Ishikawa (cell line): ENCODE measurements at regions not wholly inside any gene's neighbourhood (a gene's known extent, or its start where the extent isn't known, plus 50 kb on each side); places are given as distances from the start of the nearest gene placed in this dataset.

Experiments used
- CEBPB ChIP-seq: IDR thresholded peaks from 2 replicates; pipeline ENCODE4 v1.6.1; 2012
- CREB1 ChIP-seq: IDR thresholded peaks from 2 replicates; pipeline ENCODE4 v1.6.1; 2012; ENCODE audit warnings: low read depth
- EGR1 ChIP-seq: IDR thresholded peaks from 2 replicates; pipeline ENCODE4 v1.6.1; 2012
- EP300 ChIP-seq: IDR thresholded peaks from 2 replicates; pipeline ENCODE4 v1.6.1; 2012; ENCODE audit warnings: borderline replicate concordance
- FOXM1 ChIP-seq: IDR thresholded peaks from 2 replicates; pipeline ENCODE4 v1.6.1; 2012; ENCODE audit warnings: low read depth, borderline replicate concordance
- NFIC ChIP-seq: IDR thresholded peaks from 2 replicates; pipeline ENCODE4 v1.6.1; 2012
- RAD21 ChIP-seq: IDR thresholded peaks from 2 replicates; pipeline ENCODE4 v1.6.1; 2012; ENCODE audit warnings: low read depth
- TAF1 ChIP-seq: IDR thresholded peaks from 2 replicates; pipeline ENCODE4 v1.6.1; 2012; ENCODE audit warnings: low read depth, mild to moderate bottlenecking
- TCF12 ChIP-seq: IDR thresholded peaks from 2 replicates; pipeline ENCODE4 v1.6.1; 2012; ENCODE audit warnings: low read depth
- TEAD4 ChIP-seq: IDR thresholded peaks from 2 replicates; pipeline ENCODE4 v1.6.1; 2012
- YY1 ChIP-seq: IDR thresholded peaks from 2 replicates; pipeline ENCODE4 v1.6.1; 2012; ENCODE audit warnings: low read depth
- ZBTB7A ChIP-seq: IDR thresholded peaks from 2 replicates; pipeline ENCODE4 v1.6.1; 2012; ENCODE audit warnings: low read depth
- TF ChIP-seq, protein P1 (sequence below): IDR thresholded peaks from 2 replicates; pipeline ENCODE4 v1.6.1; 2012; ENCODE audit warnings: low read depth, mild to moderate bottlenecking
- TF ChIP-seq, protein P2 (sequence below): IDR thresholded peaks from 2 replicates; pipeline ENCODE4 v1.6.1; 2012
- TF ChIP-seq, protein P3 (sequence below): IDR thresholded peaks from 2 replicates; pipeline ENCODE4 v1.6.1; 2012

DNA sequence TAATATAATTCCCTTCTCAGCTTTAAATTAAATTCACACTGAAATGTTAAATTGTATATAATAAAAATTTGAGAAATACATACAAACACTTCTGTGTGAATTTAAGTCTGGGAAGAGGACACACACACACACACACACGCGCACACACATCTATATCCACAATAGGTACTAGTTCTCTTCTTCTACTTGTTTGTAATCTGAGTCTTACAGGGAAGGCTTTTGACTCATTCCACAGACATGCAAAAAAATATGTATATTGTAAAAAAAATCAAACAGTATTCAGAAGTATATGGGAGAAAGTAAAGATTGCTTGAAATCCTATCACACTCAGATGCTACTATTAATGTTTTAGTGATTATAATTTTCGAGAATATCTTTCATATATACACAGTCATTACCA is 276.2 kb downstream of the MDFIC start:
- TF ChIP-seq, protein P1, sequence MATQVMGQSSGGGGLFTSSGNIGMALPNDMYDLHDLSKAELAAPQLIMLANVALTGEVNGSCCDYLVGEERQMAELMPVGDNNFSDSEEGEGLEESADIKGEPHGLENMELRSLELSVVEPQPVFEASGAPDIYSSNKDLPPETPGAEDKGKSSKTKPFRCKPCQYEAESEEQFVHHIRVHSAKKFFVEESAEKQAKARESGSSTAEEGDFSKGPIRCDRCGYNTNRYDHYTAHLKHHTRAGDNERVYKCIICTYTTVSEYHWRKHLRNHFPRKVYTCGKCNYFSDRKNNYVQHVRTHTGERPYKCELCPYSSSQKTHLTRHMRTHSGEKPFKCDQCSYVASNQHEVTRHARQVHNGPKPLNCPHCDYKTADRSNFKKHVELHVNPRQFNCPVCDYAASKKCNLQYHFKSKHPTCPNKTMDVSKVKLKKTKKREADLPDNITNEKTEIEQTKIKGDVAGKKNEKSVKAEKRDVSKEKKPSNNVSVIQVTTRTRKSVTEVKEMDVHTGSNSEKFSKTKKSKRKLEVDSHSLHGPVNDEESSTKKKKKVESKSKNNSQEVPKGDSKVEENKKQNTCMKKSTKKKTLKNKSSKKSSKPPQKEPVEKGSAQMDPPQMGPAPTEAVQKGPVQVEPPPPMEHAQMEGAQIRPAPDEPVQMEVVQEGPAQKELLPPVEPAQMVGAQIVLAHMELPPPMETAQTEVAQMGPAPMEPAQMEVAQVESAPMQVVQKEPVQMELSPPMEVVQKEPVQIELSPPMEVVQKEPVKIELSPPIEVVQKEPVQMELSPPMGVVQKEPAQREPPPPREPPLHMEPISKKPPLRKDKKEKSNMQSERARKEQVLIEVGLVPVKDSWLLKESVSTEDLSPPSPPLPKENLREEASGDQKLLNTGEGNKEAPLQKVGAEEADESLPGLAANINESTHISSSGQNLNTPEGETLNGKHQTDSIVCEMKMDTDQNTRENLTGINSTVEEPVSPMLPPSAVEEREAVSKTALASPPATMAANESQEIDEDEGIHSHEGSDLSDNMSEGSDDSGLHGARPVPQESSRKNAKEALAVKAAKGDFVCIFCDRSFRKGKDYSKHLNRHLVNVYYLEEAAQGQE = no peak
- TF ChIP-seq FOXM1 (no peak), EP300 (no peak), ZBTB7A (no peak), TEAD4 (no peak), EGR1 (no peak), NFIC (no peak), CEBPB (no peak), YY1 (no peak), RAD21 (no peak), CREB1 (no peak)
- TF ChIP-seq, protein P2, sequence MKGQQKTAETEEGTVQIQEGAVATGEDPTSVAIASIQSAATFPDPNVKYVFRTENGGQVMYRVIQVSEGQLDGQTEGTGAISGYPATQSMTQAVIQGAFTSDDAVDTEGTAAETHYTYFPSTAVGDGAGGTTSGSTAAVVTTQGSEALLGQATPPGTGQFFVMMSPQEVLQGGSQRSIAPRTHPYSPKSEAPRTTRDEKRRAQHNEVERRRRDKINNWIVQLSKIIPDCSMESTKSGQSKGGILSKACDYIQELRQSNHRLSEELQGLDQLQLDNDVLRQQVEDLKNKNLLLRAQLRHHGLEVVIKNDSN = no peak
- TF ChIP-seq, protein P3, sequence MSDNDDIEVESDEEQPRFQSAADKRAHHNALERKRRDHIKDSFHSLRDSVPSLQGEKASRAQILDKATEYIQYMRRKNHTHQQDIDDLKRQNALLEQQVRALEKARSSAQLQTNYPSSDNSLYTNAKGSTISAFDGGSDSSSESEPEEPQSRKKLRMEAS = no peak

DNA sequence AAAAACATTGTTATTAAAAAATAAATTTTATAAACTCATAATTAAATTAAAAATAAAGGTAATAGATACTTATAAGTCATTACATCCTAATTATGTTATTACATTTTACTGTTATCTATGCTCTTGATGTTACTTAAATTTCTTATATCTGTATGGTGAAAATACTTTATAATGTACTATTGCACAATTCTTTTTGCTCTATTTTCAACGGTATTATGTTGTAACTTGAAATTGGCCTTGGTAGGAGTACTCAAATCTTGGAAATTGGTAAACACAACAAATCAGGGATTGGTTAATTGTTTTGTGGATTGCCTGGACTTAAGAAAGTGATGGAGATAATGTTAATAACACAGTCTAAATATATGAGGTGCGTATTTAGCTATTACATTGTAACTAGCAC is 273.3 kb downstream of the MDFIC start:
- no peak for TF ChIP-seq EP300
- TF ChIP-seq TCF12 = no peak
- no peak for TF ChIP-seq RAD21
- TF ChIP-seq, protein P3 = no peak

GRCh38 chr7:115191526-115191925 is 269.6 kb downstream of the MDFIC start:
- TF ChIP-seq ZBTB7A (no peak), EP300 (no peak), EGR1 (no peak), CEBPB (no peak), YY1 (no peak), NFIC (no peak), TCF12 (no peak), TEAD4 (no peak), FOXM1 (no peak), TAF1 (no peak), RAD21 (no peak), CREB1 (no peak)
- TF ChIP-seq, protein P1 = no peak
- TF ChIP-seq, protein P3 = no peak
- TF ChIP-seq, protein P2 = no peak

GRCh38 chr7:115183431-115184057 is 261.6 kb downstream of the MDFIC start:
- TF ChIP-seq, protein P3 = no peak
- TF ChIP-seq EP300 (no peak), TCF12 (no peak), ZBTB7A (no peak), CEBPB (no peak)

- TF ChIP-seq TAF1 = no peak
- TF ChIP-seq NFIC = no peak
- no peak for TF ChIP-seq ZBTB7A
- no peak for TF ChIP-seq YY1
- TF ChIP-seq EP300 = no peak
- TF ChIP-seq TEAD4 = no peak
- TF ChIP-seq RAD21 = no peak
- TF ChIP-seq FOXM1 = no peak
- no peak for TF ChIP-seq CREB1
- TF ChIP-seq, protein P2 = no peak
- no peak for TF ChIP-seq TCF12
- TF ChIP-seq, protein P1 = no peak
- TF ChIP-seq, protein P3 = no peak
- TF ChIP-seq CEBPB = no peak
- TF ChIP-seq EGR1 = no peak
Observed at GRCh38 chr7:115178835-115179234, 256.9 kb downstream of the MDFIC start.
